ENCODE measurements at regions not wholly inside any gene's neighbourhood (a gene's known extent, or its start where the extent isn't known, plus 50 kb on each side); places are given as distances from the start of the nearest gene placed in this dataset.

- peak overlapping the region in 1 of 4 donors; percentile 17 for H3K27ac ChIP-seq
- H3K36me3 ChIP-seq, result no peaks in the 10 kb centered on the region
- H3K27me3 ChIP-seq, result no peaks in the 10 kb centered on the region
- TF ChIP-seq POLR2A (IDR thresholded peaks at IDR 0.05) (no peak), CTCF (IDR thresholded peaks at IDR 0.05) (no peak), EP300 (IDR thresholded peaks at IDR 0.05) (no peak)
- no peak overlapping the region for H3K4me3 ChIP-seq
- no peak for DNase-seq (ENCODE audit: low spot score in 2 of 2)
- H3K4me1 ChIP-seq, result peaks cover 0 to 9% (median 3%) of the 10 kb centered on the region in 4 donors
- no peaks in the 10 kb centered on the region for H3K9me3 ChIP-seq
- WGBS, 2 donors, result 88 to 92% methylated on average over 20 of the region's 20 CpGs
Observed at GRCh38 chr22:49097171-49097925, 730.3 kb downstream of the BRD1 start.

GRCh38 chr22:49096476-49096875, 731.2 kb downstream of the BRD1 start:
- H3K27me3 ChIP-seq, result no peaks in the 10 kb centered on the region
- H3K4me1 ChIP-seq, result peaks cover 0 to 9% (median 3%) of the 10 kb centered on the region in 4 donors
- WGBS, 2 donors, result 91 to 93% methylated on average over 9 of the region's 9 CpGs
- no peak for DNase-seq (ENCODE audit: low spot score in 2 of 2)
- no peak overlapping the region for H3K27ac ChIP-seq
- no peaks in the 10 kb centered on the region for H3K9me3 ChIP-seq
- H3K36me3 ChIP-seq, result no peaks in the 10 kb centered on the region
- no peak overlapping the region for H3K4me3 ChIP-seq
- TF ChIP-seq CTCF (IDR thresholded peaks at IDR 0.05), result no peak
- TF ChIP-seq EP300 (IDR thresholded peaks at IDR 0.05), result no peak
- TF ChIP-seq POLR2A (IDR thresholded peaks at IDR 0.05), result no peak

- no peaks in the 10 kb centered on the region for H3K9me3 ChIP-seq
- H3K4me1 ChIP-seq, result peaks cover 0 to 9% (median 3%) of the 10 kb centered on the region in 4 donors
- H3K27me3 ChIP-seq, result no peaks in the 10 kb centered on the region
- WGBS, 2 donors, result 87 to 92% methylated on average over 14 to 17 of the region's 19 CpGs
- H3K36me3 ChIP-seq, result no peaks in the 10 kb centered on the region
- H3K27ac ChIP-seq, result no peak overlapping the region
- no peak for DNase-seq (ENCODE audit: low spot score in 2 of 2)
- no peak overlapping the region for H3K4me3 ChIP-seq
- TF ChIP-seq CTCF (IDR thresholded peaks at IDR 0.05), result no peak
- no peak for TF ChIP-seq POLR2A (IDR thresholded peaks at IDR 0.05)
- TF ChIP-seq EP300 (IDR thresholded peaks at IDR 0.05), result no peak
Observed at GRCh38 chr22:49095366-49095765, 732.3 kb downstream of the BRD1 start.

GRCh38 chr22:49094858-49095257, 732.8 kb downstream of the BRD1 start:
- Histone ChIP-seq H3K27me3 (no peaks in the 10 kb centered on the region), H3K27ac (no peak overlapping the region), H3K4me3 (no peak overlapping the region), H3K9me3 (no peaks in the 10 kb centered on the region), H3K4me1 (peaks cover 0 to 9% (median under 1%) of the 10 kb centered on the region in 4 donors), H3K36me3 (no peaks in the 10 kb centered on the region)
- no peak for TF ChIP-seq CTCF (IDR thresholded peaks at IDR 0.05)
- TF ChIP-seq EP300 (IDR thresholded peaks at IDR 0.05), result no peak
- TF ChIP-seq POLR2A (IDR thresholded peaks at IDR 0.05), result no peak
- 88 to 92% methylated on average over 18 of the region's 18 CpGs for WGBS, 2 donors
- DNase-seq (ENCODE audit: low spot score in 2 of 2), result no peak

- H3K4me1 ChIP-seq, result peaks cover 0 to 8% (median 0%) of the 10 kb centered on the region in 4 donors
- WGBS, 2 donors, result 73 to 85% methylated on average over 7 of the region's 7 CpGs
- no peak overlapping the region for H3K4me3 ChIP-seq
- H3K27ac ChIP-seq, result no peak overlapping the region
- TF ChIP-seq CTCF (IDR thresholded peaks at IDR 0.05) (no peak), EP300 (IDR thresholded peaks at IDR 0.05) (no peak), POLR2A (IDR thresholded peaks at IDR 0.05) (no peak)
- no peak for DNase-seq (ENCODE audit: low spot score in 2 of 2)
- no peaks in the 10 kb centered on the region for H3K36me3 ChIP-seq
- no peaks in the 10 kb centered on the region for H3K9me3 ChIP-seq
- H3K27me3 ChIP-seq, result no peaks in the 10 kb centered on the region
Observed at GRCh38 chr22:49094151-49094550, 733.5 kb downstream of the BRD1 start.

All from tibial nerve (tissue), 4 donors.